K562 (cell line): ENCODE measurements at regions not wholly inside any gene's neighbourhood (a gene's known extent, or its start where the extent isn't known, plus 50 kb on each side); places are given as distances from the start of the nearest gene placed in this dataset.

ENCODE experiments used
- ATAC-seq: fragments of 200-7000 bp; cut with Tn5 transposase; 3 replicates; pipeline ENCODE4 v1.9.1; 2020; ENCODE audit warnings: moderate library complexity
- BruUV-seq: library from RNA; stranded (reverse); fragments of 400-500 nt; replicated peaks from 2 replicates; lab custom pipeline; 2021; lab: Mats Ljungman, UMichigan
- CTCF ChIA-PET: fragments of 300-600 bp; formaldehyde crosslinking; extraction: SDS; loops from one replicate; lab custom pipeline; 2021; ENCODE audit warnings: low intra/inter-chr PET ratio; lab: Yijun Ruan, JAX
- POLR2A ChIA-PET: fragments of 300-600, 350-650 bp; sonication (Branson Sonifier 250); formaldehyde crosslinking; extraction: SDS; loops from one replicate; lab custom pipeline; 2021; ENCODE audit warnings: antibody characterized with exemption, inconsistent platforms; lab: Yijun Ruan, JAX
- DNase-seq, 4 experiments: peaks; one replicate each; pipeline versions ENCODE4 v3.0.0 to v3.0.0-alpha.2; 2011 to 2018; ENCODE audit warnings: low spot score in 3 of 4, mixed read lengths in 3 of 4; ENCODE audit errors: extremely low read depth in 1 of 4
- FAIRE-seq: peaks from 2 replicates; lab custom pipeline; 2011; peaks lifted over from hg19 to GRCh38; lab: Jason Lieb, UNC
- H2AFZ ChIP-seq: 2 replicates; pipeline ENCODE4 v1.6.0; 2011; ENCODE audit warnings: low read depth, low read length, control low read depth, inconsistent platforms
- H3K27ac ChIP-seq: fragments of 200-600 bp; 3 replicates; pipeline ENCODE4 v1.8.0; 2011; ENCODE audit warnings: low read depth, mild to moderate bottlenecking, control low read depth, inconsistent platforms, low read length, moderate library complexity, mixed read lengths; ENCODE audit errors: extremely low read depth
- H3K27me3 ChIP-seq, 2 experiments: fragments of 300-600 bp in 1 of 2; 2 replicates in 1 of 2; 3 replicates in 1 of 2; pipeline versions ENCODE4 v1.6.0 to v1.8.0; 2011; ENCODE audit warnings: inconsistent platforms in 2 of 2, low read length in 2 of 2, mild to moderate bottlenecking in 1 of 2, mixed read lengths in 1 of 2, moderate library complexity in 1 of 2; ENCODE audit not compliant: control insufficient read depth in 2 of 2, insufficient read depth in 2 of 2
- H3K36me3 ChIP-seq: fragments of 300-600 bp; 3 replicates; pipeline ENCODE4 v1.8.0; 2011; ENCODE audit warnings: mild to moderate bottlenecking, low read length, inconsistent platforms; ENCODE audit not compliant: control insufficient read depth, insufficient read depth
- H3K4me1 ChIP-seq, 2 experiments: fragments of 200-600 bp in 1 of 2; replicated peaks in 1 of 2; 2 replicates in 1 of 2; 3 replicates in 1 of 2; pipeline versions ENCODE4 v1.5.1 to v1.8.0; 2011; ENCODE audit warnings: inconsistent platforms in 2 of 2, low read length in 2 of 2, mild to moderate bottlenecking in 1 of 2, mixed read lengths in 1 of 2, moderate library complexity in 1 of 2; ENCODE audit not compliant: control insufficient read depth in 2 of 2, insufficient read depth in 2 of 2
- H3K4me2 ChIP-seq: 2 replicates; pipeline ENCODE4 v1.6.1; 2011; ENCODE audit warnings: low read length, control low read depth, inconsistent platforms, mixed read lengths; ENCODE audit not compliant: insufficient read depth
- H3K4me3 ChIP-seq: fragments of 200-600 bp; sonication (generic), shearing (Covaris generic); 2 replicates; pipeline ENCODE4 v1.5.1; 2016; ENCODE audit warnings: control low read depth, inconsistent platforms
- H3K79me2 ChIP-seq: fragments of 200-600 bp; 3 replicates; pipeline ENCODE4 v1.8.0; 2011; ENCODE audit warnings: low read length, inconsistent platforms; ENCODE audit not compliant: control insufficient read depth, insufficient read depth
- H3K9ac ChIP-seq, 2 experiments: 2 replicates each; pipeline versions ENCODE4 v1.6.0 to v1.6.1; 2011; ENCODE audit warnings: low read depth in 2 of 2, low read length in 2 of 2, control low read depth in 1 of 2, inconsistent platforms in 1 of 2, mild to moderate bottlenecking in 1 of 2, mixed read lengths in 1 of 2; ENCODE audit not compliant: insufficient read depth in 1 of 2
- H3K9me1 ChIP-seq: one replicate; pipeline ENCODE4 v1.6.0; 2011; ENCODE audit warnings: inconsistent platforms, mild to moderate bottlenecking, low read length, moderate library complexity; ENCODE audit not compliant: control insufficient read depth, insufficient read depth
- H3K9me3 ChIP-seq: replicated peaks from 2 replicates; pipeline ENCODE4 v1.5.1; 2011; ENCODE audit warnings: low read depth, low read length, inconsistent platforms; ENCODE audit not compliant: control insufficient read depth, insufficient read depth
- H4K20me1 ChIP-seq: replicated peaks from 2 replicates; pipeline ENCODE4 v1.6.1; 2011; ENCODE audit warnings: low read length, inconsistent platforms, mixed read lengths; ENCODE audit not compliant: control insufficient read depth, insufficient read depth
- HDAC3 ChIP-seq: fragments of 450-650 bp; IDR thresholded peaks from 2 replicates; pipeline ENCODE4 v1.6.1; 2018; ENCODE audit warnings: borderline replicate concordance, mild to moderate bottlenecking, moderate library complexity; ENCODE audit not compliant: partially characterized antibody
- MAFF ChIP-seq: IDR thresholded peaks from 2 replicates; pipeline ENCODE4 v1.6.1; 2012; ENCODE audit warnings: low read length, improper control_type of control experiment
- MAFK ChIP-seq: IDR thresholded peaks from 2 replicates; pipeline ENCODE4 v1.6.1; 2011; ENCODE audit warnings: low read length, improper control_type of control experiment
- RBM14 ChIP-seq: fragments of 200-400 bp; formaldehyde crosslinking; IDR thresholded peaks from 2 replicates; pipeline ENCODE4 v1.6.1; 2018; ENCODE audit warnings: low read depth, mild to moderate bottlenecking, low read length, moderate library complexity, borderline replicate concordance; ENCODE audit not compliant: insufficient read depth
- RFX5 ChIP-seq: IDR thresholded peaks from 2 replicates; pipeline ENCODE4 v1.6.1; 2011; ENCODE audit warnings: low read depth, mild to moderate bottlenecking, improper control_type of control experiment, low read length
- RUNX1 ChIP-seq: sonication (generic); IDR thresholded peaks from 2 replicates; pipeline ENCODE4 v1.6.1; 2016; ENCODE audit warnings: antibody characterized with exemption, low read depth
- SNAPC5 ChIP-seq: fragments of 250-450 bp; sonication (Bioruptor Pico); IDR thresholded peaks from 2 replicates; pipeline ENCODE4 v1.8.0; 2021; ENCODE audit warnings: moderate library complexity, mild to moderate bottlenecking, inconsistent platforms
- ZBTB40 ChIP-seq, 2 experiments: fragments of 450-650 bp in 1 of 2; sonication (generic) in 1 of 2; formaldehyde crosslinking in 1 of 2; IDR thresholded peaks; 2 replicates each; pipeline versions ENCODE4 v1.7.1 to v1.9.0; 2016 to 2022; ENCODE audit warnings: inconsistent platforms in 1 of 2, mild to moderate bottlenecking in 1 of 2, missing genetic modification reagents in 1 of 2
- ZFP36 ChIP-seq: fragments of 150-350 bp; IDR thresholded peaks from 2 replicates; pipeline ENCODE4 v1.6.1; 2018; ENCODE audit warnings: low read length, low read depth; ENCODE audit not compliant: partially characterized antibody
- ZNF224 ChIP-seq: sonication (generic); formaldehyde crosslinking; IDR thresholded peaks from 2 replicates; pipeline ENCODE4 v1.8.0; 2022; ENCODE audit warnings: mild to moderate bottlenecking, missing genetic modification reagents
- ZNF316 ChIP-seq: fragments of 450-650 bp; IDR thresholded peaks from 2 replicates; pipeline ENCODE4 v1.6.1; 2016
- ZNF41 ChIP-seq: fragments of 250-450 bp; sonication (Bioruptor Pico); conservative IDR thresholded peaks from 2 replicates; pipeline ENCODE4 v1.4.0; 2020; ENCODE audit warnings: mild to moderate bottlenecking
- ZNF436 ChIP-seq: fragments of 250-450, 450-650 bp; sonication (Bioruptor Pico); formaldehyde crosslinking; IDR thresholded peaks from 2 replicates; pipeline ENCODE4 v1.7.0; 2020; ENCODE audit warnings: mild to moderate bottlenecking
- ZNF695 ChIP-seq: fragments of 450-650 bp; formaldehyde crosslinking; IDR thresholded peaks from 2 replicates; pipeline ENCODE4 v1.4.0; 2020; ENCODE audit warnings: mild to moderate bottlenecking, moderate library complexity
- ZSCAN29 ChIP-seq: fragments of 450-650 bp; IDR thresholded peaks from 2 replicates; pipeline ENCODE4 v1.6.1; 2017
- ZSCAN32 ChIP-seq: fragments of 450-650 bp; formaldehyde crosslinking; IDR thresholded peaks from 2 replicates; pipeline ENCODE4 v1.4.0; 2020; ENCODE audit warnings: mild to moderate bottlenecking, moderate library complexity
- WGBS: fragments of 100-300 bp; shearing (Covaris generic); methylation state at CpG from one replicate; pipeline ENCODE4 v1.1.6; 2016; ENCODE audit warnings: low coverage, mixed read lengths; ENCODE audit not compliant: insufficient coverage; ENCODE audit errors: missing lambda C conversion rate; 5-methylcytosine and 5-hydroxymethylcytosine counted together
- in situ Hi-C: fragments of 300-500 bp; cut with MboI; formaldehyde crosslinking; loops from 4 replicates; pipeline ENCODE4 v1.15.0; 2018; ENCODE audit warnings: inconsistent platforms, mixed read lengths
- intact Hi-C: fragments of 100-400 bp; cut with micrococcal nuclease; formaldehyde crosslinking; loops from 2 replicates; pipeline ENCODE4 v1.14.2; 2022

- TF ChIP-seq ZNF436 (CRISPR knock-in tag) (no peak), MAFK (peak; percentile 53; the same call in 1 of the 2 replicates), ZNF316 (peak; percentile 87), ZNF224 (CRISPR knock-in tag) (no peak), ZNF695 (CRISPR knock-in tag) (no peak), SNAPC5 (CRISPR knock-in tag) (no peak), ZSCAN29 (no peak), MAFF (peak; percentile 61; the same call in 1 of the 2 replicates), RFX5 (no peak), RBM14 (no peak), ZNF41 (CRISPR knock-in tag) (no peak)
Observed at GRCh38 chr2:60361498-60361897, 192.0 kb downstream of the BCL11A start (continued).

GRCh38 chr2:60359569-60359968 lies 193.9 kb downstream of the BCL11A start:
- no peak for FAIRE-seq
- no peak overlapping the region for H3K4me2 ChIP-seq
- TF ChIP-seq ZSCAN32 (CRISPR knock-in tag) (no peak), ZFP36 (no peak), HDAC3 (no peak), ZBTB40 (IDR thresholded peaks at IDR 0.05) (no peak), ZBTB40 (CRISPR knock-in tag; IDR thresholded peaks at IDR 0.05) (no peak), RUNX1 (no peak)

More at GRCh38 chr2:60359569-60359968, 193.9 kb downstream of the BCL11A start:
- intact Hi-C loops (no loop called here), in situ Hi-C loops (no loop called here)
- H2AFZ ChIP-seq: no peak overlapping the region
- ATAC-seq (no peak), DNase-seq (no peak)
- 1% methylated on average over 5 of the region's 5 CpGs for WGBS
- peaks cover 0 to 5% of the 10 kb centered on the region in 2 experiments; a peak in 1 of 5 replicates for H3K27me3 ChIP-seq
- H3K9me1 ChIP-seq: no peaks in the 10 kb centered on the region
- no peak overlapping the region for H3K4me3 ChIP-seq
- no peak overlapping the region for H3K27ac ChIP-seq
- H3K4me1 ChIP-seq: no peaks in the 10 kb centered on the region
- H4K20me1 ChIP-seq: no peaks in the 10 kb centered on the region
- POLR2A ChIA-PET: no interaction called here
- no peak overlapping the region for H3K9ac ChIP-seq
- H3K79me2 ChIP-seq: no peaks in the 10 kb centered on the region
- no peaks in the 10 kb centered on the region for H3K9me3 ChIP-seq
- no peaks in the 10 kb centered on the region for H3K36me3 ChIP-seq
- no TSS peak for BruUV-seq
- CTCF ChIA-PET: no interaction called here
